ENCODE measurements at regions not wholly inside any gene's neighbourhood (a gene's known extent, or its start where the extent isn't known, plus 50 kb on each side); places are given as distances from the start of the nearest gene placed in this dataset.

DNA sequence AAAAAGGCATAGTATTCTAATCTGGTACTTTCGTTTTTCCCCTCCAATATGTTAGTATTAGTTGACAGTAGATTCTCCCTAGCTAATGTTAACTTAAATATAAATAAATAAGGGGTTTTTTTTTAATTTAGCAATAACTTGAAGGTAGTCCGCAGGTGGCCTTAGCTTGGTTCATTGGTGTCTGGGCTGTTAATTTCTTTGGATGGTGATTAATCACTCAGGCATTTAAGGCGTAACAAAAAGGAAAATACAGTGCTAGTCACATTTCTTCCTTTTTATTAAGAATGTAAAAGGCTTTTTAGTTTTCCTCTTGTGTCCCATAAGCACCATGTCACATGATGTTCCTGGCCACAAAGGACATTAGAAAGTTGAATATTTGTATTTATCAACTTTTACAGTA lies 161.0 kb upstream of the POT1 start:
- no peak overlapping the region for H3K4me2 ChIP-seq (ENCODE audit: low read depth, low read length, poor library complexity, severe bottlenecking)
- H3K27ac ChIP-seq (ENCODE audit: low read depth, low read length): no peak overlapping the region
- no peak overlapping the region for H2AFZ ChIP-seq (ENCODE audit: low read depth, low read length, severe bottlenecking)
- H3K9me2 ChIP-seq (replicated peaks; ENCODE audit: insufficient read depth, low read length): no peaks in the 10 kb centered on the region
- H3K27me3 ChIP-seq (ENCODE audit: low read length): no peaks in the 10 kb centered on the region
- H3K9ac ChIP-seq (ENCODE audit: low read length): no peak overlapping the region
- TF ChIP-seq EZH2phosphoT487 (conservative IDR thresholded peaks at IDR 0.05; ENCODE audit: low read length): no peak
- TF ChIP-seq, protein P1, sequence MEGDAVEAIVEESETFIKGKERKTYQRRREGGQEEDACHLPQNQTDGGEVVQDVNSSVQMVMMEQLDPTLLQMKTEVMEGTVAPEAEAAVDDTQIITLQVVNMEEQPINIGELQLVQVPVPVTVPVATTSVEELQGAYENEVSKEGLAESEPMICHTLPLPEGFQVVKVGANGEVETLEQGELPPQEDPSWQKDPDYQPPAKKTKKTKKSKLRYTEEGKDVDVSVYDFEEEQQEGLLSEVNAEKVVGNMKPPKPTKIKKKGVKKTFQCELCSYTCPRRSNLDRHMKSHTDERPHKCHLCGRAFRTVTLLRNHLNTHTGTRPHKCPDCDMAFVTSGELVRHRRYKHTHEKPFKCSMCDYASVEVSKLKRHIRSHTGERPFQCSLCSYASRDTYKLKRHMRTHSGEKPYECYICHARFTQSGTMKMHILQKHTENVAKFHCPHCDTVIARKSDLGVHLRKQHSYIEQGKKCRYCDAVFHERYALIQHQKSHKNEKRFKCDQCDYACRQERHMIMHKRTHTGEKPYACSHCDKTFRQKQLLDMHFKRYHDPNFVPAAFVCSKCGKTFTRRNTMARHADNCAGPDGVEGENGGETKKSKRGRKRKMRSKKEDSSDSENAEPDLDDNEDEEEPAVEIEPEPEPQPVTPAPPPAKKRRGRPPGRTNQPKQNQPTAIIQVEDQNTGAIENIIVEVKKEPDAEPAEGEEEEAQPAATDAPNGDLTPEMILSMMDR (IDR thresholded peaks at IDR 0.05; ENCODE audit: insufficient read depth, low read length, poor library complexity, severe bottlenecking): no peak
- no peaks in the 10 kb centered on the region for H3K9me3 ChIP-seq (ENCODE audit: insufficient read depth, low read length)
- H3K4me3 ChIP-seq (ENCODE audit: insufficient read depth, low read length, poor library complexity, severe bottlenecking): no peak overlapping the region
- H3K79me2 ChIP-seq (ENCODE audit: insufficient read depth, low read length): no peaks in the 10 kb centered on the region
- no peaks in the 10 kb centered on the region for H3F3A ChIP-seq (ENCODE audit: insufficient read depth)
- H4K20me1 ChIP-seq (ENCODE audit: low read depth, low read length): no peaks in the 10 kb centered on the region
- H3K36me3 ChIP-seq (ENCODE audit: low read length): no peaks in the 10 kb centered on the region

DNA sequence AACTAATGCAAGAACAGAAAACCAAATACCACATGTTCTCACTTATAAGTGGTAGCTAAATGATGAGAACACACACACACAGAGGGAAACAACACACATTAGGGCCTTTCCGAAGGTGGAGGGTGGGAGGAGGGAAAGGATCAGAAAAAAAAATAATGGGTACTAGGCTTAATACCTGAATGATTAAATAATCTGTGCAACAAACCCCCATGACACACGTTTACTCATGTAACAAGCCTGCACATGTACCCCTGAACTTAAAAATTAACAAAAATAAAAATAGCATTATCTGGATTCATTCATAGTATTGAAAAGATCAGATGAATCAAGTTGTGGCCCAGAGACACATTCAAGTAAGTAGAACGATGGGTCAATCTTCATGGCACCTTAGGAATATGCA lies 159.5 kb upstream of the POT1 start:
- no peak overlapping the region for H3K27ac ChIP-seq (ENCODE audit: low read depth, low read length)
- H4K20me1 ChIP-seq (ENCODE audit: low read depth, low read length): no peaks in the 10 kb centered on the region
- no peak overlapping the region for H3K9ac ChIP-seq (ENCODE audit: low read length)
- H3K4me2 ChIP-seq (ENCODE audit: low read depth, low read length, poor library complexity, severe bottlenecking): no peak overlapping the region
- H3K9me2 ChIP-seq (replicated peaks; ENCODE audit: insufficient read depth, low read length): no peaks in the 10 kb centered on the region
- H3K4me3 ChIP-seq (ENCODE audit: insufficient read depth, low read length, poor library complexity, severe bottlenecking): no peak overlapping the region
- no peaks in the 10 kb centered on the region for H3F3A ChIP-seq (ENCODE audit: insufficient read depth)
- H3K9me3 ChIP-seq (ENCODE audit: insufficient read depth, low read length): no peaks in the 10 kb centered on the region
- no peaks in the 10 kb centered on the region for H3K27me3 ChIP-seq (ENCODE audit: low read length)
- no peaks in the 10 kb centered on the region for H3K36me3 ChIP-seq (ENCODE audit: low read length)
- H3K79me2 ChIP-seq (ENCODE audit: insufficient read depth, low read length): no peaks in the 10 kb centered on the region
- TF ChIP-seq, protein P1 (IDR thresholded peaks at IDR 0.05; ENCODE audit: insufficient read depth, low read length, poor library complexity, severe bottlenecking): no peak
- no peak for TF ChIP-seq EZH2phosphoT487 (conservative IDR thresholded peaks at IDR 0.05; ENCODE audit: low read length)
- no peak overlapping the region for H2AFZ ChIP-seq (ENCODE audit: low read depth, low read length, severe bottlenecking)

DNA sequence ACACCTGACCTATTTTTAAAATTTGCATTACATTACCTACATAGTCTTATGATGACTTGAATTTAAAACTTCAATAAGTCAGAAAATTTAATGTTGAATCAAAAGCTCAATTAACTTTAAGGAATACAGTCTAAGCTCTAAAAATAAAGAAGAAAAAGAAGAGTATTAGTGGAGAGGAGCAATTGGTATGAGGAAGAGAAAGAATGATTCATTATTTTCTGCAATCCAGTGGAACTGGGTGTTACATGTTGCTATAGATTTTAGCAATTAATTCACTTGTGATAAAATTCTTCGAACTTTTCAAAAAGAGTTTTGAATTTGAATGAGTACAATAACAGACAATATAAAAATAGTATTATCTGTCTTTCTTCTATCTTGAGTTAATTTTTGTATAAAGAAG lies 158.9 kb upstream of the POT1 start:
- no peak overlapping the region for H3K4me3 ChIP-seq (ENCODE audit: insufficient read depth, low read length, poor library complexity, severe bottlenecking)
- no peak for TF ChIP-seq EZH2phosphoT487 (conservative IDR thresholded peaks at IDR 0.05; ENCODE audit: low read length)
- TF ChIP-seq, protein P1 (IDR thresholded peaks at IDR 0.05; ENCODE audit: insufficient read depth, low read length, poor library complexity, severe bottlenecking): no peak
- no peak overlapping the region for H3K27ac ChIP-seq (ENCODE audit: low read depth, low read length)
- H3K4me2 ChIP-seq (ENCODE audit: low read depth, low read length, poor library complexity, severe bottlenecking): no peak overlapping the region
- no peaks in the 10 kb centered on the region for H3K27me3 ChIP-seq (ENCODE audit: low read length)
- H3K9ac ChIP-seq (ENCODE audit: low read length): no peak overlapping the region
- no peaks in the 10 kb centered on the region for H3F3A ChIP-seq (ENCODE audit: insufficient read depth)
- H4K20me1 ChIP-seq (ENCODE audit: low read depth, low read length): no peaks in the 10 kb centered on the region
- H3K79me2 ChIP-seq (ENCODE audit: insufficient read depth, low read length): no peaks in the 10 kb centered on the region
- no peaks in the 10 kb centered on the region for H3K9me3 ChIP-seq (ENCODE audit: insufficient read depth, low read length)
- no peaks in the 10 kb centered on the region for H3K36me3 ChIP-seq (ENCODE audit: low read length)
- H2AFZ ChIP-seq (ENCODE audit: low read depth, low read length, severe bottlenecking): no peak overlapping the region
- H3K9me2 ChIP-seq (replicated peaks; ENCODE audit: insufficient read depth, low read length): no peaks in the 10 kb centered on the region

DNA sequence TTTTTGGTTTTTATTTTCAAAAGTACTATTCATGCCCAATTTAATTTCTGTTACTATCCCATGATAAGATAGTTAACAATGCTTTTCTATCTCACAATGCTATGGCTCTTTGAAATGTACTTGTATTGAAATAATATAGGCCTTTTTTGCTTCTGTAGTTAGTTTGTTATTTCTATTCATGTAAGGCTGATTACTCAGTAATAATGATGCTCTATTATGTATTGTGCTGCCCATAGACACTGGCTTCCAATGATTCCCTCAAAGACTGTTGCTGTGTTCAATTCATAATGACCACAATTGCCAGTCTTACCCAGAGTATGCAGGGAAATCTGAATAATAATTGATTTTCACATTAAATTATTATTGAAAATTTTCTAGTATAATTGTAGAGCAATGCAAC lies 155.5 kb upstream of the POT1 start:
- no peaks in the 10 kb centered on the region for H3K27me3 ChIP-seq (ENCODE audit: low read length)
- no peak for TF ChIP-seq EZH2phosphoT487 (conservative IDR thresholded peaks at IDR 0.05; ENCODE audit: low read length)
- TF ChIP-seq, protein P1 (IDR thresholded peaks at IDR 0.05; ENCODE audit: insufficient read depth, low read length, poor library complexity, severe bottlenecking): no peak
- no peak overlapping the region for H3K27ac ChIP-seq (ENCODE audit: low read depth, low read length)
- H3K9me3 ChIP-seq (ENCODE audit: insufficient read depth, low read length): no peaks in the 10 kb centered on the region
- H3K4me3 ChIP-seq (ENCODE audit: insufficient read depth, low read length, poor library complexity, severe bottlenecking): no peak overlapping the region
- no peak overlapping the region for H3K4me2 ChIP-seq (ENCODE audit: low read depth, low read length, poor library complexity, severe bottlenecking)
- no peaks in the 10 kb centered on the region for H3K36me3 ChIP-seq (ENCODE audit: low read length)
- no peaks in the 10 kb centered on the region for H3K9me2 ChIP-seq (replicated peaks; ENCODE audit: insufficient read depth, low read length)
- no peak overlapping the region for H2AFZ ChIP-seq (ENCODE audit: low read depth, low read length, severe bottlenecking)
- H3F3A ChIP-seq (ENCODE audit: insufficient read depth): no peaks in the 10 kb centered on the region
- H3K9ac ChIP-seq (ENCODE audit: low read length): no peak overlapping the region
- no peaks in the 10 kb centered on the region for H4K20me1 ChIP-seq (ENCODE audit: low read depth, low read length)
- no peaks in the 10 kb centered on the region for H3K79me2 ChIP-seq (ENCODE audit: insufficient read depth, low read length)
